G401.6 (cell line): ENCODE measurements at regions not wholly inside any gene's neighbourhood (a gene's known extent, or its start where the extent isn't known, plus 50 kb on each side); places are given as distances from the start of the nearest gene placed in this dataset.
"Not testable (repeated sequence)": the region's sequence is repeated elsewhere in the genome, so short reads cannot be mapped to it uniquely, and the experiment has no call there.

Source experiments
- FAIRE-seq: peaks from 2 replicates; lab custom pipeline; 2012; peaks lifted over from hg19 to GRCh38; lab: Jason Lieb, UNC

DNA sequence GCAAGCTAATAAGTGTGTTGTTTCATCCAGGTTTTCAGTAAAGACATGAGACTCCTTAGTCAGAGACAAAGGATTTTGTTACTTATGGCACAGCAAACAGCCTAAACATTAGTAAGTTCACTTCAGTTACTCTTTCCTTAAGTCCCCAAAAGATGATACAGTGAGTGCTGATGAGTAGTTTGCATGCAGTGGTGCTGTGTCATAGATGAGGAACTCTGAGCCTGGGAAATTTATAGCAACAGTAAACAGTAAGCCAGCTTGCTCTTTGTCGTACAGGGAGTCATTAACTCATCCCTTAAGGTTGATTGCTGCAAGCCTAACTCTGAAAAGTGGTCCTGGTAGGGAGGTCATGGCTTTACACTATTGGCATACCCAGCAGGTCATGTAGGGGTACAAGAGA is 208.6 kb upstream of the OR4E1 start:
- no peak for FAIRE-seq

DNA sequence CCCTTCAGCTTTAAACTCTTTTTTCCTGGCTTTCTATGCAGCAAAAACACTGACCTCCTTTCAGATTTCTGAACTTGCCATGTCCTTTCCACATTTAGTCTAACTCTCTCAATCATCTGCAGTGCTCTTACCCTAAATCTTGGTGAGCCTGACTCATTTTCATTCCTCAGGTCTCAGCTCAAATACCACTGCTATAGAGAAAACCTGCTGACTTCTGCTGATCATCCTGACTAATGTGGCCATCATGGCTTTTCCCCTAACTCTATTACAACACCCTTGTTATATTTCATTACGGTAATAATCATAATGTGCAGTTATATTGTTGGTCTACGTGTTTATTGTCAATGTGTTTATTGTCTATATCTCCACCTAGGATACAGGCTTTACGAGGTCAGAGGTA is 207.3 kb upstream of the OR4E1 start:
- FAIRE-seq: no peak

GRCh38 chr14:21875791-21876190 is 202.2 kb upstream of the OR4E1 start:
- FAIRE-seq: no peak

DNA sequence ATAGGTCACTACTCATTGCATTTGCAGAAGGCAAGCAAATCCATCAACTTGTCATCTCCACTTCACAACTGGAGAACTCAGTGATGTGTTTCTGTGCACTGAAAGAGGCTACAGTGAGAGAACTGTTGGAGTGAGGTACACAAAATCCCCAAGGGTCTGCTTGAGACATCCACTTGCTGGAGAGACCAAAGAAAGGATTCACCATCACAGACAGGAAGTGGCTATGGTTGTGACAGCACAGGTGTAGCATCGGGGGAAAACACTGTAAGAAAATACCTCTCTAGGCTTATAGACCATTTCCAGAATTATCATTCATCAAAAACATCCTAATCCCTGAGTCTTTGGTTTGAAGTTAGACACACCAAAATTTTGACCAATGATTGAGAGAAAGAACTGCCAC is 201.3 kb upstream of the OR4E1 start:
- no peak for FAIRE-seq

DNA sequence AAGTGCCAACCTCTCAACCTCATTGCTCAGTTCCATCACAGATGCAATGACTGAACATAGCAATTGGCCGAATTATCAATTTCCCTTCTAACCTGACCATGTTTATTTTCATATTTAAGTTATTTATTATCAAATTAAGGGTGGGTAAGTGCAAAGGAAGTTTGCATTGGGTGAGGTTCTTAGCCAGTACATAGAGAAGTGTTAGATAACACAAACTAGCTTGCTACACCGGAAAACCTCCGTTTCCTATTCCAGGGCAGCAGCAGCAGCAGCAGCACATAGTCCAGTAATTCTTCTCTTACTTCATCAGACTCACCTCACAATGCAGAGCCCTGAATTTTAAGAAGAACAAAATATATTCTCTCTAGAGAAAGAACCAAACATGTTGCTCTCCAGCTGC is 200.5 kb upstream of the OR4E1 start:
- no peak for FAIRE-seq

GRCh38 chr14:21868442-21869046 is 194.9 kb upstream of the OR4E1 start:
- peak; percentile 72 for FAIRE-seq

- no peak for FAIRE-seq
Observed at GRCh38 chr14:21867541-21867940, 193.9 kb upstream of the OR4E1 start.

GRCh38 chr14:21866479-21866878 is 192.9 kb upstream of the OR4E1 start:
- FAIRE-seq: no peak

DNA sequence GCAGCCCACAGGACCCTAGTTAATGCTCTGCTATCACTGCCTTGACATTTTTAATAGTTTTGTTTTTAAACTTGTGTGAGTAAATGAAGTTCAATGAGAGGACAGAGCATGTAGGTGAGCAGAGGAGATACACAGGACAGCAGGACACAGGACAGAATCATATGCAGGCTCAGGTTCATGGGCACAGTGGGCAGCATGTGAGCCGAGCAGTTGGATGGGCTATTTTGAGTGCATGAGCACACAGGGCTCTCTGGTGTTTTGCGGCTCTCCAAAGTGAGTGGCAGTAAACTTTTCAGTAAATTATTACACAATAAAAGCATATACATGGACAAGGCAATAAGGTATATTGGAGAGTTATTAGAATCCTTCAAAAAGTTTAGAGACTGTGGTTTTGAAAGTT is 189.7 kb upstream of the OR4E1 start:
- no peak for FAIRE-seq

DNA sequence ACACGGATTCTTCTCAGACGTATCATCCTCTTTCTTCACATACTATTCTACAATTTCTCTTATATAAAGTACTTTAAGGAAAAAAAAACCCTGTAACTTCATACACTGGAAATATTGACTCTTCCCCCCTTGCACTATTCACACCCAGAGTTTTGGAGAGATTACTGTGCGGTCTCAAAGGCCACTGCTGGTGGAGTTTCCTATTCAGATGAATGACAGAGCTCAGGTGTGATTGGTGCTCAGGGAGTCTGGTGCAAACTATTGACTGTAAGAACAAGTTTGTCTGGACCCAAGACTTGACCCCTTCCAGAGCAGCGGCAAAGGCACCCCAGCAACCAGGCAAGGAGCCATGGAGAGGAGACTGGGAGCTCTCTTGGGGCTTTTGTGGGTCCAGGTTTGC is 187.5 kb upstream of the OR4E1 start:
- FAIRE-seq: no peak

DNA sequence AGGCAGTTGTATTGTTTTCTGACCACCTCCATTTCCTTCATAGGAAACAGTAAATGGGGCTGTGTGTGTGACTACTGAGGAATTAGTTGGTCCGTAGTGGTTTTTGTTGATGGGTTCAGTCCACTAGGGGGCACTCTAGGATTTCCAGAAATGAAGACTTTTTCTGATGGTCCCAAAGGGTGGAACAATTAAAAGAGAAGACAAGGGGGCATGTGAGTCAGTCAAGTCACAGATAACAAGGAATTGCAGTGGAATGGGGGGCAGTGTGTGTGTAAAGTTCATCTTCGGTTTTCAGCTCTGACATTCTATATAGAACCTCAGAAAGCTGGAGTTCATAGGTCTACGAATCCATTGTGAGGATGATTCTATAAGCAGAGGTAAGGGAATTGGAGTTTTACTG is 186.6 kb upstream of the OR4E1 start:
- FAIRE-seq: peak; percentile 42

- FAIRE-seq: no peak
Observed at GRCh38 chr14:21852775-21853174, 179.2 kb upstream of the OR4E1 start.

DNA sequence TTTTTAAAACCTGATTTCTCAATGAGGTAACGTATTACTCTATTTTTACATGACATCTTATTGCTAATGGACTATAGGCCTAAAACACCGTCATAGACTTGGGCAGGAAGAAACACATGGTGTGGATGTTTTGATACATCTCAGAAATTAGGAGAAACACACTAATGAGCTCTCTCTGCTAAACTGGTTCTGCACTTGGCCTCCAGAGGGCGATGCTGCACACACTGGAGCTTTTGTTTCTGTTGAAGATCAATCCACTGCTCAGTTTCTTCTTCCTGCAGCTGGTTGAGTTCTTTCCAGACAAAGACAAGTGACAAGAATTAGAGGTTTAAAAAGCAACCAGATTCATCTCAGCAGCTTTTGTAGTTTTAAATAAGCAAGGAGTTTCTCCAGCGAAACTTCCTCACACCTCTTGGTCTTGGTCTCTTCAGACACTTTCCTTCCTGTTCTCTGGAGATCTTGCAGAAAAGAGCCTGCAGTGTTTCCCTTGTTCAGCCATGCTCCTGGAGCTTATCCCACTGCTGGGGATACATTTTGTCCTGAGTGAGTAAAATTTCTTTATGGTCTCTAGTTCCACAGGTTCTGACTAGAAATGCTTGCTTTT is 178.5 kb upstream of the OR4E1 start:
- FAIRE-seq: no peak

DNA sequence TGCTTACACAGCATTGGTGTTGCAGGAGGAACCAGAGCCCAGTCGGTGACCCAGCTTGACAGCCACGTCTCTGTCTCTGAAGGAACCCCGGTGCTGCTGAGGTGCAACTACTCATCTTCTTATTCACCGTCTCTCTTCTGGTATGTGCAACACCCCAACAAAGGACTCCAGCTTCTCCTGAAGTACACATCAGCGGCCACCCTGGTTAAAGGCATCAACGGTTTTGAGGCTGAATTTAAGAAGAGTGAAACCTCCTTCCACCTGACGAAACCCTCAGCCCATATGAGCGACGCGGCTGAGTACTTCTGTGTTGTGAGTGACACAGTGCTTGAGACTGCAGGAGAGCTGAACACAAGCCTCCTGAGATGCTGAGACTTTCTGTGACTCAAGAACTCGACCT is 173.3 kb upstream of the OR4E1 start:
- not testable (repeated sequence) for FAIRE-seq

GRCh38 chr14:21846227-21846885 is 172.7 kb upstream of the OR4E1 start:
- peak; percentile 15 for FAIRE-seq

DNA sequence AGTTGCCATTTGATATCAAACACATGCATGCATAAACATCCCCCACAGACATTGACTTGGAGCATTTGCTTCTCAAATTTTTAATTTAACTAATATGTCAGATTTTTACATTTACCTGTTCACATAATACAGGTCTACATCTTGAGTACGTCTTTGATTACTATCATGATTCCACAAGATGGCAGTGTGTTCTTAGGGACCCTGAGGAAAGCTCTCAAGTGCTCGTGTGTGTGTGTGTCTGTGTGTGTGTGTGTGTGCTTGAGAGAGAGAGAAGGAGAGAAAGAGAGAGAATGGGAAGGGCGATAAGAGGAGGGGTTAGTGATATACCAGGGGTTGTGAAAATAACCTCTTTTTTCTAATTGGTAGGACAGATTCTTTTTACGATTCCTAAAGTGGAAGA is 167.1 kb upstream of the OR4E1 start:
- FAIRE-seq: no peak

GRCh38 chr14:21833836-21834235 is 160.2 kb upstream of the OR4E1 start:
- FAIRE-seq: no peak

DNA sequence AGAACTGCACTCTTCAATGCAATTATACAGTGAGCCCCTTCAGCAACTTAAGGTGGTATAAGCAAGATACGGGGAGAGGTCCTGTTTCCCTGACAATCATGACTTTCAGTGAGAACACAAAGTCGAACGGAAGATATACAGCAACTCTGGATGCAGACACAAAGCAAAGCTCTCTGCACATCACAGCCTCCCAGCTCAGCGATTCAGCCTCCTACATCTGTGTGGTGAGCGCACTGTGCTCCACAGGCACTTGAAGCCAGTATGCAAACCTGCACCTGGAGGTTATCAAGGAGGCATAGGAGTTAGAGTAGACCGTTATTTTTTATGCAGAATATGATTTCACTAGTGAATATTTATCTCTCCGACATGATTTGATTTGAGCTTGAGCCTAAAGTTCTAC is 152.2 kb upstream of the OR4E1 start:
- no peak for FAIRE-seq

GRCh38 chr14:21825149-21825743 is 151.6 kb upstream of the OR4E1 start:
- FAIRE-seq: no peak

- no peak for FAIRE-seq
Observed at GRCh38 chr14:21822109-21822508, 148.5 kb upstream of the OR4E1 start.

DNA sequence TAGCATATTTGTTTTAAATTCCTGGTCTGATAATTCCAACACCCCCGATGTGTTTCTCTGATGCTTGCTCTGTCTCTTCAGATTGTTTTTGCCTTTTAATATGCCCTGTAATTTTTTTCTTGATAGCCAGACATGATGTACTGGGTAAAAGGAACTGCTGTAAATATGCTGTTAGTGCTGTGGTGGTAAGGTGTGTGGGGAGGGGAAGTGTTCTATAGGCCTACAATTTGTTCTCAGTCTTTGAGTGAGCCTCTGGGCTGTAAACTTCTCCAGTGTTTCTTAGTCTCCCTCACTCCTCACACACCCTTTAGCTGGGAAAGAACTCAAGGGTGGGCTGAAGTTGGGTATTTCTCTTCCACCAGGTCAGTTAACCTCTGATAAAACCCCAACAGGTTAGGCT is 147.0 kb upstream of the OR4E1 start:
- FAIRE-seq: no peak

DNA sequence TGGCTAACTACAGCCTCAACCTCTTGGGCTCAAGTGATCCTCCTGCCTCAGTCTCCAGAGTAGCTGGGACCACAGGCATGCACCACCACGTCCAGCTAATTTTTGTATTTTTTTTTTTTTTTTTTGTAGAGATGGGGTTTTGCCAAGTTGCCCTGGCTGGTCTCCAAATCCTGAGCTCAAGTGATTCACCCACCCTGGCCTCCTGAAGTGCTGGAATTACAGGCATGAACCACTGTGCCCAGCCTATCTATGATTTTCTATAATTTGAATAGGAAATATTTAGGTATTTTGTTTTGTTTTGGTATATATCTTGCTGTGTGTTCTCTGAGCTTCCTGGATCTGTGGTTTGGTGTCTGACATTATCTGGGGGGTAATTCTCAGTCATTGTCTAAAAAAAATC is 146.3 kb upstream of the OR4E1 start:
- FAIRE-seq: not testable (repeated sequence)

GRCh38 chr14:21817010-21817409 is 143.4 kb upstream of the OR4E1 start:
- not testable (repeated sequence) for FAIRE-seq

GRCh38 chr14:21807975-21808374 is 134.4 kb upstream of the OR4E1 start:
- FAIRE-seq: no peak
